ENCODE measurements at regions not wholly inside any gene's neighbourhood (a gene's known extent, or its start where the extent isn't known, plus 50 kb on each side); places are given as distances from the start of the nearest gene placed in this dataset.

- TF ChIP-seq JUND (IDR thresholded peaks at IDR 0.05) = no peak
- TF ChIP-seq, protein P1, sequence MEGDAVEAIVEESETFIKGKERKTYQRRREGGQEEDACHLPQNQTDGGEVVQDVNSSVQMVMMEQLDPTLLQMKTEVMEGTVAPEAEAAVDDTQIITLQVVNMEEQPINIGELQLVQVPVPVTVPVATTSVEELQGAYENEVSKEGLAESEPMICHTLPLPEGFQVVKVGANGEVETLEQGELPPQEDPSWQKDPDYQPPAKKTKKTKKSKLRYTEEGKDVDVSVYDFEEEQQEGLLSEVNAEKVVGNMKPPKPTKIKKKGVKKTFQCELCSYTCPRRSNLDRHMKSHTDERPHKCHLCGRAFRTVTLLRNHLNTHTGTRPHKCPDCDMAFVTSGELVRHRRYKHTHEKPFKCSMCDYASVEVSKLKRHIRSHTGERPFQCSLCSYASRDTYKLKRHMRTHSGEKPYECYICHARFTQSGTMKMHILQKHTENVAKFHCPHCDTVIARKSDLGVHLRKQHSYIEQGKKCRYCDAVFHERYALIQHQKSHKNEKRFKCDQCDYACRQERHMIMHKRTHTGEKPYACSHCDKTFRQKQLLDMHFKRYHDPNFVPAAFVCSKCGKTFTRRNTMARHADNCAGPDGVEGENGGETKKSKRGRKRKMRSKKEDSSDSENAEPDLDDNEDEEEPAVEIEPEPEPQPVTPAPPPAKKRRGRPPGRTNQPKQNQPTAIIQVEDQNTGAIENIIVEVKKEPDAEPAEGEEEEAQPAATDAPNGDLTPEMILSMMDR (IDR thresholded peaks at IDR 0.05 in 2 of 3, conservative IDR thresholded peaks at IDR 0.05 in 1 of 3; ENCODE audit: borderline replicate concordance in 1 of 3, insufficient read depth in 1 of 3, low read depth in 2 of 3, low read length in 2 of 3) = no peak
- no peak for TF ChIP-seq SP1 (IDR thresholded peaks at IDR 0.05; ENCODE audit: low read depth)
- no peak for TF ChIP-seq POLR2AphosphoS5 (IDR thresholded peaks at IDR 0.05; ENCODE audit: low read depth, low read length)
- TF ChIP-seq, protein P2, sequence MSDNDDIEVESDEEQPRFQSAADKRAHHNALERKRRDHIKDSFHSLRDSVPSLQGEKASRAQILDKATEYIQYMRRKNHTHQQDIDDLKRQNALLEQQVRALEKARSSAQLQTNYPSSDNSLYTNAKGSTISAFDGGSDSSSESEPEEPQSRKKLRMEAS (IDR thresholded peaks at IDR 0.05) = no peak
- TF ChIP-seq EZH2 (IDR thresholded peaks at IDR 0.05) = no peak
These were observed 378.1 kb downstream of the GABRB3 start for GRCh38 chr15:26394801-26395200.
